Liver (tissue), 3 donors: ENCODE measurements at regions not wholly inside any gene's neighbourhood (a gene's known extent, or its start where the extent isn't known, plus 50 kb on each side); places are given as distances from the start of the nearest gene placed in this dataset.

Experiments used
- CTCF ChIP-seq: fragments of 150-350 bp; IDR thresholded peaks from 2 replicates; pipeline ENCODE4 v1.5.1; 2017; ENCODE audit warnings: improper control_type of control experiment, low read depth, low read length; ENCODE audit not compliant: missing input control
- GABPA ChIP-seq, 2 donors: IDR thresholded peaks in 1 of 2; conservative IDR thresholded peaks in 1 of 2; 2 replicates each; pipeline ENCODE4 v1.6.1; 2016; ENCODE audit warnings: antibody characterized with exemption in 2 of 2, mild to moderate bottlenecking in 1 of 2, moderate library complexity in 1 of 2
- HNF4A ChIP-seq, 2 donors: conservative IDR thresholded peaks; 2 replicates each; pipeline ENCODE4 v1.6.1; 2016; ENCODE audit warnings: antibody characterized with exemption in 2 of 2, mild to moderate bottlenecking in 2 of 2
- HNF4G ChIP-seq: IDR thresholded peaks from 2 replicates; pipeline ENCODE4 v1.6.1; 2016; ENCODE audit warnings: antibody characterized with exemption
- JUND ChIP-seq, 2 donors: IDR thresholded peaks; 2 replicates each; pipeline ENCODE4 v1.6.1; 2016; ENCODE audit warnings: antibody characterized with exemption in 2 of 2
- RAD21 ChIP-seq, 2 donors: IDR thresholded peaks; 2 replicates each; pipeline ENCODE4 v1.6.1; 2016; ENCODE audit warnings: antibody characterized with exemption in 2 of 2, mild to moderate bottlenecking in 2 of 2
- REST ChIP-seq: IDR thresholded peaks from 2 replicates; pipeline ENCODE4 v1.6.1; 2016; ENCODE audit warnings: antibody characterized with exemption, mild to moderate bottlenecking
- RXRA ChIP-seq, 2 donors: IDR thresholded peaks; 2 replicates each; pipeline ENCODE4 v1.6.1; 2017 to 2018; ENCODE audit warnings: antibody characterized with exemption in 2 of 2, mild to moderate bottlenecking in 1 of 2
- SP1 ChIP-seq: IDR thresholded peaks from 2 replicates; pipeline ENCODE4 v1.6.1; 2018; ENCODE audit warnings: antibody characterized with exemption, mild to moderate bottlenecking
- TAF1 ChIP-seq: conservative IDR thresholded peaks from 2 replicates; pipeline ENCODE4 v1.6.1; 2016; ENCODE audit warnings: antibody characterized with exemption, mild to moderate bottlenecking
- YY1 ChIP-seq: IDR thresholded peaks from 2 replicates; pipeline ENCODE4 v1.6.1; 2016; ENCODE audit warnings: antibody characterized with exemption, mild to moderate bottlenecking
- ZBTB33 ChIP-seq: IDR thresholded peaks from 2 replicates; pipeline ENCODE4 v1.6.1; 2016; ENCODE audit warnings: antibody characterized with exemption
- TF ChIP-seq, protein P1 (sequence below): IDR thresholded peaks from 2 replicates; pipeline ENCODE4 v1.6.1; 2016; ENCODE audit warnings: antibody characterized with exemption
- TF ChIP-seq, protein P2 (sequence below): IDR thresholded peaks from 2 replicates; pipeline ENCODE4 v1.6.1; 2016; ENCODE audit warnings: antibody characterized with exemption
- donor health status: healthy.
- donor health status: healthy.

- TF ChIP-seq CTCF = no peak
- no peak for TF ChIP-seq RXRA (IDR thresholded peaks at IDR 0.05)
- no peak for TF ChIP-seq REST
- TF ChIP-seq YY1 = no peak
- no peak for TF ChIP-seq SP1
- TF ChIP-seq TAF1 = no peak
- TF ChIP-seq, protein P1, sequence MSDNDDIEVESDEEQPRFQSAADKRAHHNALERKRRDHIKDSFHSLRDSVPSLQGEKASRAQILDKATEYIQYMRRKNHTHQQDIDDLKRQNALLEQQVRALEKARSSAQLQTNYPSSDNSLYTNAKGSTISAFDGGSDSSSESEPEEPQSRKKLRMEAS = no peak
- TF ChIP-seq ZBTB33 = no peak
- no peak for TF ChIP-seq HNF4G
- no peak for TF ChIP-seq JUND (IDR thresholded peaks at IDR 0.05)
- TF ChIP-seq, protein P2, sequence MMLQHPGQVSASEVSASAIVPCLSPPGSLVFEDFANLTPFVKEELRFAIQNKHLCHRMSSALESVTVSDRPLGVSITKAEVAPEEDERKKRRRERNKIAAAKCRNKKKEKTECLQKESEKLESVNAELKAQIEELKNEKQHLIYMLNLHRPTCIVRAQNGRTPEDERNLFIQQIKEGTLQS = no peak
- no peak for TF ChIP-seq GABPA (IDR thresholded peaks at IDR 0.05 in 1 of 2, conservative IDR thresholded peaks at IDR 0.05 in 1 of 2)
- no peak for TF ChIP-seq RAD21 (IDR thresholded peaks at IDR 0.05)
- TF ChIP-seq HNF4A (conservative IDR thresholded peaks at IDR 0.05) = no peak
These were observed 159.8 kb downstream of the DDX1 start for GRCh38 chr2:15751477-15751876.
